ENCODE measurements at regions not wholly inside any gene's neighbourhood (a gene's known extent, or its start where the extent isn't known, plus 50 kb on each side); places are given as distances from the start of the nearest gene placed in this dataset.

DNA sequence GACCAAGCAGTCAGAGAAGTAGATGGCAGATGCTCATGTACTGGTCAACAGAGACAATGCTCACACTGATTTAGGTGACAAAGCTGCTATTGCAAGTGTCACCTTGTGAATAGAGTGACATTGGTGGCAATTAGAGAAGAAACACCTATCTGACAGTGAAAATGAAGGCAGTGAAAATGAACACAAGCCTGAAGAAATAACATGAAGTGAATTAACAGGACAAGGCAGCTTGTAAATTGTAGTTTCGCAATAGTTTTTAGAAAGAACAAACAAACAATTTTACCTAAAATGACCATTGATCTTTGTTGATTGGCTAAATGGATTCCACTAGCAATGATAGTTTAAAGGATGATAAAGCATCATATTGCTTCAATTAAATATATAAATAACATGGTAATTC is 1389.5 kb downstream of the PLA2G4A start:
- no peak for DNase-seq

DNA sequence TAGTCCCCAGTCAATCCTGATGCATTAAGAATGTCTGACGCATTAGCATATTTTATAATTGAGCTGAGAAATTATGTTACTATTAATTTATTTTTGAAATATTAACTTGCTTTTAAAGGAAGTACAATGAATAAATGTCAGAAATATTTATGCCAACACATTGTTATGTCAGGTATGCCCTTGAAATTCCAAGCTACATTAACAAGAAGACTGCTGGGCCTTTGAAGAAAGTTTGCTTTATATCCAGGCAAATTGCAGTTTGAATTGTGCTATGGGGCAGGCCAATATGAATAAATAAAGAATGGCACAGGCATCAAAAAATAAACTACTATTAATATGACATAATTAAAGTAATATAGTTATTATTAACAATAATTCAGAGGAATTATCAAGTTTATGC is 1391.3 kb downstream of the PLA2G4A start:
- DNase-seq = no peak

DNA sequence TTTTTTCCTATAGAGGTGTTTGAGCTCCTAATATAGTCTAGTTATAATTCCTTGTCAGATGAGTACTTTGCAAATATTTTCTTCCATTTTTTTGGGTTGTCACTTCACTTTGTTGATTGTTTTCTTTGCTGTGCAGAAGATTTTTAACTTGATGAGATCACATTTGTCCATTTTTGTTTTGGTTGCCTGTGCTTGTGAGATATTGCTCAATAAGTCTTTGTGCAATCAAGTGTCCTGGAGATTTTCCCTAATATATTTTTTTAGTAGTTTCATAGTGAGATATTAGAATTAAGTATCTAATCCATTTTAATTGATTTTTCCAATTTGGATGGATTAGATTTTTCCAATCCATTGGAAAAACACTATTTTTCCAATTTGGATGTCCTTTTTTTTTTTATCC is 1395.5 kb downstream of the PLA2G4A start:
- no peak for DNase-seq

DNA sequence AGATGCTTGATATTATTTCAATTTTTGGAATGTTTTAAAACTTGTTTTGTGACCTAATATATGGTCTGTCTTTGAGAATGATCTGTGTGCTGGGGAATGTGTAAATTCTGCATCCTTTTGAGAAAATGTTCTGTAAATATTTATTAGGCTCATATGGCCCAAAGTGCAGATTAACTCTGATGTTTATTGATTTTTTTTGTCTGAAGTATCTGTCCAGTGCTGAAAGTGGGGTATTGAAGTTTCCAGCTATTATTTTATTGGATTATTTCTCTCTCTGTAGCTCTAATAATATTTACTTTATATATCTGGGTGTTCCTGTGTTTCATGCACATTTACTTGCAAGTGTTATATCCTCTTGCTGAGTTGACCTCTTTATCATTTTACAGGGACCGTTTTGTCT is 1397.2 kb downstream of the PLA2G4A start:
- DNase-seq = no peak

DNA sequence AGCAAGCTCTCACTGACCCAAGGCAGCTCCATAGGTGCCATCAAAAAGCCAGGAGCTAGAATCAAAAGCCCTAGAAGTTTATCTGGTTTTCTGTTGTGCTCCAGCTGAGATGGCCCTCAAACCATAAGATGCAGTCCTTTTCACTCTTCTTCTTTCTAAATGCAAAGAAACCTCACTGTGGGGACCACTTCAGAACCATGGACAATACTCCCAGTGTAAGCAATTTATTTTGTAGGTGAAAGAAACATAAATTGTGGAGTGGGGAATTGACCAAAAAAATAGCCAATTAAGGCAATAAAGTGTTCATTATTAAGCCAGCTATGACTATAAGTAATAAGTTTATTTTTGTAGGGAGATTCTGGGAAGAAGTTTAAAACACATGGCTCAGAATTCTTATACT is 1399.9 kb downstream of the PLA2G4A start:
- no peak for DNase-seq

DNA sequence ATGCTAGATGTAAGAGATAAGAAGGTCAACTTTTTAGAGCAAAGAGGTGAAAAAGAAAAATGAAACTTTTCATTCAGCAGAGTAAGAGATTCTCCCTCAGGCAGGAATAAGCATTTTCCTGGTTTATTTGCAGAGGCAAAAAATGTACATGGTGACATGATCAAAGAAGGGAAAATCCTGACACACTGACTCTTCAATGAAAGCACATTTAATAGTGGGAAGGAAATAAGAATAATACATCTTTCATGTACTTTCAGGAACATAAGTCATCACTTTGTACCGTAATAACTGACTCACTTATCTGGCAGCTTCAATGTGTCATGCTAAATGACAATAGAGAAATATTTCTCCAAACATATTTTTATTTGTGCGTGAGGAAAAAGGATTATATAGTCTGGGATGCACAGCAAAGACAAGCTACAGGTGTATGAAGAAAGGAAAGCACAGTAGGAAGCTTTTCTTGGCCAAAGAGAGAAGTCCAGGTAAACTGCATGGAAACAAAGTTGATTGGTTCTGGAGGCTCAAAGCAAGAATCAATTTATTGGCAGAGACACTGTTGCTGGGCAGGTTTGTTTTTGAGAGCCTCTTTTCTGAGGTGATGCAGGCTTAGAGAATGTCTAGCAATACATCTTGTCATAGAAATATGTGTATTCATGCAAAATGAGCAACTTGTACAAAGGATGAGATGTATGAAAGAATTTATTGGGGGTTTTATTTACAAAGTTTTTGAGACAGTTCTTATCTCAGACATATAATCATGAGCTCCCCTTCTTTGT is 1409.0 kb downstream of the PLA2G4A start:
- DNase-seq = no peak

DNA sequence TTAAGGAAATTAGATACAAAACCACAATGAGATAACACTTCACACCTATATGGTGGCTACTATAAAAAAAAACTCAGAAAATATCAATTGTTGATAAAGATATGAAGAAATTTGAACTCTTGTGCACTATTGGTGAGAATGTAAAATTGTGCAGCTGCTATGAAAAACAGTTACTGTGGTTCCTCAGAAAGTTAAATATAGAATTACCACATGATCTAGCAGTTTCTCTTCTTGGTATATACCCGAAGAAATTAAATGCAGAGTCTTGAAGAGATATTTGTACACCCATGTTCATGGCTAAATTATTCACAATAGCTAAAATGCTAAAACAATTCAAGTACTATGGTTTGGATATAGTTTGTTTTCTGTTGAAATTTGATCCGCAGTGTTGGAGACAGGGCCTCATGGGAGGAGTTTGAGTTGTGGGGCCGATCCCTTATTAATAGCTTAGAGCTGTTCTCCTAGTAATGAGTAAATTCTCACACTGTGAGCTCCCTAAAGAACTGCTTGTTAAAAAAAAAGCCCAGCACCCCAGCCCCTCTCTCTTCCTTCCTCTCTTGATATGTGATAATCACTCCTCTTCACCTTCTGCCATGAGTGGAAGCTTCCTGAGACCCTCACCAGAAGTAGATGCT is 1412.1 kb downstream of the PLA2G4A start:
- DNase-seq = no peak

DNA sequence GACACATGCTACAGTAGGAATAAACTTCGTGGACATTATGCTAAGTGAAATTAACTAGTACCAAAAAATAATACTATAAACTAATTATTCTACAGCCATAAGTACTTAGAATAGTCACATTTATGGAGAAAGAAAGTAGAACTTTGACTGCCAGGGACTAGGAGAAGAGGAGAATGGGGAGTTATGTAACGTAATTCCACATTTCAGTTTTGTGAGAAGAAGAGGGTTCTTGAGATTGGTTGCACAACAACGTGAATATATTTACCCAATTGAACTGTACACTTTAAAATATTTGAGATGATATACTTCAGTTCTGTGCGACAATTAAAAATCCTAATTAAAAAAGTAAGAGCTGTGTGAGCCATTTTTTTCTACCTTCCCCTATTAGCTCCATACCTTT is 1412.9 kb downstream of the PLA2G4A start:
- DNase-seq = no peak

DNA sequence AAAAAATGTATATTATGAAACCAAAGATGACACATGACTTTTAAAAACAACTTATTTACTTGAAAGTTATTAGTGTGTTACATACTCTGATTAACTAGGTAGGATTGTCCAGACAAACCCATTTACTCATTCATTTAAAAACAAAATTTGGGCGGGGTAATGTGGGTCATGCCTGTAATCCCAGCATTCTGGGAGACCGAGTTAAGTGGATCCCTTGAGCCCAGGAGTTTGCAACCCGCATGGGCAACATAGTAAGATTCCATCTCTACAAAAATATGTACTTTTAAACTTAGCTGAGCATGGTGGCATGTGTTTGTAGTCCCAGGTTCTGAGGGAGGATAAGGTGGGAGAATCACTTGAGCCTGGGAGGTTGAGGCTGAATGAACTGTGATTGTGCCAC is 1414.7 kb downstream of the PLA2G4A start:
- DNase-seq = no peak

DNA sequence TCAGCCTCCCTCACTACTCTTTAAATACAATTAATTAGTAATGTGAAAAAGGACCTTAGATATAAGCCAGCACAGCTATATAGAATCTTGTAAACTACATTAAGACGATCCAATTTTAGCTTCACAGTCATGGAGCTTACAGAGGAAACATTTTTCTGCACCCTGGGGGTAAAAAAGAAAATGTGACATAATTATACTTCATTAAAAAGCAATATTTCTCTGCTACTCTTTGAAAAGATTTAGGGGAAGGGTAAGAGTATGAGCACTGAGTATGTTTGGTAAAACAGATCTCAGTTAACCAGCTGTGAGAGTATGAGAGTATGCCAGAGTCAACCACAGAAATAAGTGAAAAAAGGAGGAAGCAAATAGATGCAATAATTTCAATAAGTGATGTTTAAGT is 1415.9 kb downstream of the PLA2G4A start:
- no peak for DNase-seq

DNA sequence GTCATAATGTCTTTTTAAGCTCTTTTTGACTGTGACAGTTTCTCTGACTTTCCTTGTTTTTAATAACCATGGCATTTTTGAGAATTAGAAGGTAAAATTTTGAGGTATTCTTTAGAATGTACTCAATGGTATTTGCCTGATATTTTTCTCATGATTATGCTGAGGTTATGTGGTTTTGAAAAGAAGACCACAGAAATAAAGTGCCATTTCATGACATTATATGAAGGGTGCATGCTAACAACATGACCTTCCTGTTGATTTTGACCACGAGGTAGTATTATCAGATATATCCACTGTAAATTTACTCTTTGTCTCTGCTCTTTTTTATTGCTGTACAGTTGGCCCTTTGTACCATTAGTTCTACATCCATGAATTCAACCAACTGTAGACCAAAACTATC is 1418.5 kb downstream of the PLA2G4A start:
- DNase-seq = no peak

DNA sequence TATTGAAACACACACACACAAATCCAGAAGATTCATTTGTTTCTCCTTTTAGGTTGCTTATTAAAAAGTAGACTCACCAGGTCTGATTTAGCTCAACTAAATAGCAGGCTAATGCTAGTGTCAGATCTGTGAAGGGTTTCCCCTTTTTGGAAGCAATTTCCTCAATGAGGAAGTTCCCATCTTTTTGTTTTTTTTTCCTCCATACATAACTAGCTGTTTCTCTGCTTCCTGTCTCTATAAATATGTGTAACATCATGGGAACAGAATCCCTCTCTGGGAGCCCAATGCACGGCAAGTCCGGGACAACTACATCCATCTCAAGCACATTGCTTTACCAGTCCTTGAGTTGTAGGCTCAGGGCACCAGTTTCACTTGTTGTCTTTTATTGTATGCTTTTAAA is 1421.1 kb downstream of the PLA2G4A start:
- DNase-seq = no peak

DNA sequence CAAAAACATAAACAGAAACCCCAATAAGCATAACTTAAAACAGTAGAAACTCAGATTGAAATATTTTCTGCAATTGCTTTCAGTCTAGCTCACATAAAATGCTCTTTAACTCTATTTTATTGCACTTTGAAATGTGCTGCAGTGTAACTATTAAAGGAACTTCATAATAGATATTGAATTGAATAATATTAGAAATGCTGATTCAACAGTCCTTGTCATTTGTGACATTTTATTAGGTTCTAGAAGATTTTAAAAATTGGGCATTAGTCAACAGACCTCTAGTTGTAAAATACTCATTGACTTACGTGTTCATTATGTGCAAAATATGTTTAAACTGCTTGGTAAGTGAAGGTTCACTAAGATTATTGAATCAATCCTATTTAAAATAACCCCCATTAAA is 1422.3 kb downstream of the PLA2G4A start:
- no peak for DNase-seq

DNA sequence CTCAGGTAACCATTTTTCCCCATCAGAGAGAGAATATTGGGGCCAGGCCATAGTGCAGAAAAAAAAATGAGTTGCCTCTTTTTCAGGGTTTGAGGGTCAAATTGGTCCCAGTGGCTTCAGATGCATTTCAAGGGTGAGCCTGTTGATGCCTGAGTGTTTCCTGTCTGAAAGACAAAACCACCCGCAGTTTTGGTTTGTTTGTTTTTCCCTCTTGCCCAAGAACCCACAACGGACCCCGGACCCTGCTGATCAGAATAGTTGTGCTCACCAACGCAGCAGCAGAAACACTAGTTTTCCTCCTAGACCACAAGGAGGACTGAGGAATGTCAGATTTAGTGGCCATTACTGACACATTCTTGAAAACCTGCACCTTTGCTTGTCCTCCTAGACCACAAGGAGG is 1433.1 kb downstream of the PLA2G4A start:
- DNase-seq = no peak

DNA sequence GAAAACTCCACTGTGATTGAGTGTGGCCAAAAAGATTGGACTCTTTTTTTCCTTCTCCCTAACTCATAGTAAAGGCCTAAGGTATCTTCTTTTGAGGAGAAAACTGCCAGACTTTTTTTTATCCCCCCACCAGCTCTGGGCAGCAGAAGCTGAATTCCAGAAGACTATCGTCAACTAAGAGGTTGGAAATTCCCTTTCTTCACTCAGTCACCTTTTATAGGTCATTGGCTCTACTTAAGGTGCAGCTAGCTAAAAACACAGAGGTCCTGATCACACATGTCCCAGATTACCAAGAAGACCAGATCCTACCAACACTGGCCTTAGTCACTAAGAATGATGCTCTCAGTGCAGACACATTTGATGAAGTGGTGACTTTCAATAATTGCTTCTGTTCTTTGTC is 1441.2 kb downstream of the PLA2G4A start:
- DNase-seq = no peak

DNA sequence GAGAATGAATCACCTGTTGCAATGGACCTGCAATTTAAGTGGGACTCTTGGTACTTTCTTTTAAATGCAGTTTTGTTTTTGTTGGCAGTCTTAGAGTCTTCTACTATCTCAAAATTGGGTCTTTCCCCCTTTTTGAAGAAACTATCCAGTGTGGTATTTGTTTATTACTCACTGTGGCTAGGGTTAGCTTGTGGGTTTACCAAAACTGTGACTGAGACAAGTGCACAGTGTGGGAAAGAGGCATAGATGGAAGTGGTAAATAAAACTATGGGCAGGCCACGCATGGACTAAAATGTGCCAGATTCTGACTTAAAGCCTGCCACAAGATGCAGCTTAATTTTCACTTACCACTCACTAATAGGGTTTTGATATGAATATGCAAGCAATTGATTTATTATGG is 1441.7 kb downstream of the PLA2G4A start:
- DNase-seq = no peak

DNA sequence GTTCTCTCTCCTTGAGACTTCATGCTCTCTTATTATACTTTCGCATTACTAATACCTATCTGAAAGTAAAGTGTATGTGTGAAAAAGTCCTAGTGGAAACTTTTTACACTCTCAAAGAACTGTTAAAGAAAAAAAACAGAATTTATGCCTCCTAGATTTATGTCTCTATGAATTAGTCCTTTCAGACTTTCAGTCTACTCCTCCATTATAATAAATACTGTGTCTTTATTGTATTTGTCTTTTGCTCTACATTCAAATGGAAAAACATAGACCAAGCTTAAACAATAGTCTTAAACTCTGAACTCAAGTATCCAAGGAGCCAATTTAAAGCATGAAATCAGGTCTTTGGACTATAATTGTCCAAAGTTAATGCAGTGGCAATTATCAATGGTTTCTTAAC is 1449.0 kb downstream of the PLA2G4A start:
- no peak for DNase-seq

DNA sequence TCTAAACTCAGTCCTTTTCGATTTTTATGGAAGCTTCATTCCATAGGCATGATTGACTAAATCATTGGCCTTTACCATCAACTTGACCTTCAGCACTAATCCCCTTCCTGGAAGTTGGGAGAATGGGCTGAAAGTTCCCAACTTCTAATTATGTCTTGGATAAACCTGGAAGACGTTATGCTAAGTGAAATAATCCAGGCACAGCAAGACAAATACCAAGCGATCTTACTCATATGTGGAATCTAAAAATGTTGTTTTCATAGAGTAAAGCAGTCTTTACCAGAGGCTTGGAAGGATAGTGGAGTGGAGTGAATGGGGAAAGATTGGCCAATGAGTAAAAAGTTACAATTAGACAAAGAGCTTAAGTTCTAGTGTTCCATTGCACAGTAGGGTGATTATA is 1453.2 kb downstream of the PLA2G4A start:
- DNase-seq = no peak

DNA sequence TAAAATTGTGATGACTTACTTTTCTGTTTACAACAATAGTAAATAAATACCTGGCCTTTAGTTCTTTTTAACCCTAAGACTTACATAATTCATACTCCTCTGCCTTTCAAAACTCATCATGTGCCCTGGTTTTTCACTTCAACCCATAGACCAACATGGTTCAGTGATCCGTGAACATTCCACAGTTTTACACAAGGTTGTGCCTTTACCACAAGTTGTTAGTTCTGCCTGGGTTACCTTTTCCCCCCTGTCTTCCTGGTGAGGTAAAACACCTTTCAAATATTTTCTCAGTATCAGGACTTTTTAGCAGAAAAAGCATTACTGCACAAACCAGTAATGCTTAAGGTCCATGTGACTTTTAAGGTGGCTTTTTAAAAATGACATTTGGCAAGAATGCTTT is 1466.4 kb downstream of the PLA2G4A start:
- DNase-seq = no peak

DNA sequence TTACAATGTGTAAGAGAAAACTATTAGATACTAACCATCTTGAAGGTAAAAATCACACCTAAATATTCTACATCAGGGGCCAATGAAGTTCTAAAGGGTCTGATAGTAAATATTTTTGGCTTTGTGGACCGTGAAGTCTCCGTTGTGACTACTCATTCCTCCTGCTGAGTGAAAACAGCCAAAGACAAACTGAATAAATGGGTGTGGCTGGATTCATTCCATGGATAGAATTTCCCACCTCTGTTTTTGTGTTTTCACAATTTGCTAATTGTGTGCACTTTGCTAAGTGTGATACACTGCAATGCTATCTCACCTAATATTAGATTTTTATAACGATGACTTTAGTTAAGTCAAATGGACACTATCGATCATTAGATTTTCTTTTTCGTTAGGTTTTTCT is 1474.0 kb downstream of the PLA2G4A start:
- no peak for DNase-seq

DNA sequence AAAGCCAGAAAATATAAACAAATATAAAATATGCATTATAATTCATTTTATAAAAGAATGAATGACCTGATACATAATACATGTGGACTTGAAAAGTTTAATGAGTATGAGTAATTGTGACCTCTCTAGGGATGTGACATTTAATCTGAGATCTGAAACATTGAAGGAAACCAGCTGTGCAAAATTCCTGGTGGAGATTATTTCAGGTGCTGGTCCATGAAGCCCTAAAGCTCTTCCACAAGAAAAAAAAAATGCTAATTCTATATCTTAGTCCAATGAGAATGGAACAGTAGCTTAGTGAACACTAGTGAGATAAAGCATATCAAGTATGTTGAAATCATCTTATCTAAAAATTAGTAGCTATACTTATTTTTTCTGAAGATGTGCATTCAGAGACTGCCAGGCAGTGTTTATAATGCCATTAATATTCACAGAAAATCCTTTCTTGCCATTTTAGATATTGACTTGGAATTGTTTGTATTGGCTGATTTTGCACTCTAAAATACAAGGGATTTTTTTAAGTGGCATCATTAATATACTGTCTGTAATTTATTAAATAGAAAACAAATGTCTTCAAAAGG is 1485.9 kb downstream of the PLA2G4A start:
- DNase-seq = no peak

DNA sequence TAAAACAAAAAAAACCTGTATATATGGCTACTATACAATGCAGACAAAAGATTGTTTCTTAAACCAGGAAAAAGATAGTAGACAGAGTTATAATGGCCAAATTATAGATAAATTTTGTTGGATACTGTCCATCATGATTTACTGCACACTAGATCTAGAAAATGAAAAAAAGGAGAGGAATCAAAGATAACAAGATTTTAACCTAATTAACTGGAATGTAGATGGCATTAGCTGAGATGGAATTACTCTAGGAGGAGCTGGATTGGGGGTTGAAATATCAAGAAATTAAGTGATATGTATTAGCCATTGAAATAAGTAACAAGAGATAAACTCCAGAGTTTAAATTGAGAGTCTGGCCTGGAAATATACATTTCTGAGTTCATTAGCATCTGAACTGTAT is 1489.1 kb downstream of the PLA2G4A start:
- DNase-seq = no peak

DNA sequence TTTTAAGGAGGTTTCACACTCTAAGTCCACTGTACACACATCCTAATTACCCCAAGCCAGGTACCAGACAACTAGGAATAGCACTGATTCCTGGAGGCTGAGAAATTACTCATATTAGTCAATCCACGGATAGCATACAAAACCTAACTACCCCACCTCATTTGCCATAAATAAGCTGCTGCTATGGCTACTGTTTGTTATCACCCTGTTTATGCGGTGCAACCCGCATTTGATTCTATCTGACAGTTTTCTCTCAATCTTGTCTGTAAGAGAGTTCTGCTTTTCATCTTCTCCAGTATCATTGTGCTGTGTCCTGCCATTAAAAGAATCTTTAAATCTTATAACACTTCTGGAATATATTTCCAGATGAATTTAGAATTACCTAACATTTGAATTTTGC is 1496.5 kb downstream of the PLA2G4A start:
- DNase-seq = no peak

DNA sequence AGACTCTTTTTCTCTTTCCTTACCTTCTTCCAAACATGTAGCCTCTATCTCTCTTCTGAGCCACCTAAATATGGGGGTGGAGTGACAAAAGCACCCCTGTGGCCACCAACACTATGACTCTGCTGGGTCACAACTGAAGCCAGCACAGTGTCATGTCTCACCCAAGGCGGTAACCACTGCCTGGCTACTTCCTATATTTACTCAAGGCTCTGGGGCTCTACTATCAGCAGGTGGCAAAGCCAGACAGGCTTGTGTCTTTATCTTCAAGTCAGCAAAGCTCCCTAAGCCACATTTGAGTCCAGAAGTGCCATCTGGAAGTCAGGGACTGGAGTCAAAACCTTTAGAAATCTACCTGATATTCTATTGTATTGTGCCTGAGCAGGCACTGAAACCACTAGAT is 1515.2 kb downstream of the PLA2G4A start:
- no peak for DNase-seq

All from skin of body (tissue), 1 donor.